C4-2B (cell line): ENCODE measurements at regions not wholly inside any gene's neighbourhood (a gene's known extent, or its start where the extent isn't known, plus 50 kb on each side); places are given as distances from the start of the nearest gene placed in this dataset.

ENCODE experiments used
- ZFX ChIP-seq: fragments of 450-650 bp; IDR thresholded peaks from 2 replicates; pipeline ENCODE4 v1.6.1; 2017
- TF ChIP-seq, protein P1 (sequence below): fragments of 450-650 bp; conservative IDR thresholded peaks from 2 replicates; pipeline ENCODE4 v1.5.1; 2017; ENCODE audit warnings: mild to moderate bottlenecking

DNA sequence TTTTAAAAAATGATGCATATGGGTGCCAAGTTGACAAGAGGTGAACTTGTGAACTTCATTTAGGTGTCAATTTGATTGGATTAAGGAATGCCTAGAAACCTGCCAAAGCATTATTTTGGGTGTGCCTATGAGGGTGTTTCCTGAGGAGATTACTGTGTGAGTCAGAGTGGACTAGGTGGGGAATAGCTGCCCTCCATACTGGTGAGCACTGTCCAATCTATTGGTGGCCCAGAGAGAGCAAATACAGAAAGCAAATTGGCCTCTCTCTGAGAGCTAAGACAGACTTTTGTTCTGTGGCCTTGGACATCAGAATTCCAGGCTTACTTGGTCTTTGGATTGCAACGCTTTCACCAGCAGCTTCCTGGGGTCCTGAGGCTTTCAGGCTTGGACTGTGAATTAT lies 388.0 kb downstream of the SUCLG1 start:
- TF ChIP-seq, protein P1, sequence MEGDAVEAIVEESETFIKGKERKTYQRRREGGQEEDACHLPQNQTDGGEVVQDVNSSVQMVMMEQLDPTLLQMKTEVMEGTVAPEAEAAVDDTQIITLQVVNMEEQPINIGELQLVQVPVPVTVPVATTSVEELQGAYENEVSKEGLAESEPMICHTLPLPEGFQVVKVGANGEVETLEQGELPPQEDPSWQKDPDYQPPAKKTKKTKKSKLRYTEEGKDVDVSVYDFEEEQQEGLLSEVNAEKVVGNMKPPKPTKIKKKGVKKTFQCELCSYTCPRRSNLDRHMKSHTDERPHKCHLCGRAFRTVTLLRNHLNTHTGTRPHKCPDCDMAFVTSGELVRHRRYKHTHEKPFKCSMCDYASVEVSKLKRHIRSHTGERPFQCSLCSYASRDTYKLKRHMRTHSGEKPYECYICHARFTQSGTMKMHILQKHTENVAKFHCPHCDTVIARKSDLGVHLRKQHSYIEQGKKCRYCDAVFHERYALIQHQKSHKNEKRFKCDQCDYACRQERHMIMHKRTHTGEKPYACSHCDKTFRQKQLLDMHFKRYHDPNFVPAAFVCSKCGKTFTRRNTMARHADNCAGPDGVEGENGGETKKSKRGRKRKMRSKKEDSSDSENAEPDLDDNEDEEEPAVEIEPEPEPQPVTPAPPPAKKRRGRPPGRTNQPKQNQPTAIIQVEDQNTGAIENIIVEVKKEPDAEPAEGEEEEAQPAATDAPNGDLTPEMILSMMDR, result no peak
- TF ChIP-seq ZFX, result no peak
